Kidney (tissue), 13 donors: ENCODE measurements at regions not wholly inside any gene's neighbourhood (a gene's known extent, or its start where the extent isn't known, plus 50 kb on each side); places are given as distances from the start of the nearest gene placed in this dataset.

Experiments used
- DNase-seq, 5 donors: peaks; one replicate each; pipeline ENCODE4 v3.0.0-alpha.2; 2013 to 2020
- FAIRE-seq: peaks from 2 replicates; lab custom pipeline; 2012; peaks lifted over from hg19 to GRCh38; lab: Jason Lieb, UNC
- H3K27ac ChIP-seq, 2 donors: one replicate each; pipeline ENCODE4 v1.7.0; 2013; ENCODE audit warnings: low read depth in 2 of 2, low read length in 2 of 2, inconsistent platforms in 1 of 2
- H3K27me3 ChIP-seq: one replicate; pipeline ENCODE4 v1.7.1; 2013; ENCODE audit warnings: low read length, inconsistent platforms; ENCODE audit not compliant: control insufficient read depth, insufficient read depth
- H3K36me3 ChIP-seq, 3 donors: one replicate each; pipeline versions ENCODE4 v1.7.0 to v1.7.1; 2013; ENCODE audit warnings: low read length in 3 of 3, control low read depth in 1 of 3, inconsistent platforms in 1 of 3; ENCODE audit not compliant: insufficient read depth in 3 of 3, control insufficient read depth in 2 of 3
- H3K4me1 ChIP-seq, 3 donors: one replicate each; pipeline versions ENCODE4 v1.7.0 to v1.7.1; 2013; ENCODE audit warnings: low read length in 3 of 3, inconsistent platforms in 1 of 3, low read depth in 1 of 3; ENCODE audit not compliant: control insufficient read depth in 2 of 3, insufficient read depth in 2 of 3
- H3K4me3 ChIP-seq, 3 donors: one replicate each; pipeline versions ENCODE4 v1.7.0 to v1.8.1; 2013; ENCODE audit warnings: low read length in 3 of 3, control low read depth in 1 of 3, inconsistent platforms in 1 of 3
- H3K9ac ChIP-seq, 3 donors: one replicate each; pipeline versions ENCODE4 v1.7.0 to v1.7.1; 2013; ENCODE audit warnings: low read length in 3 of 3, control low read depth in 1 of 3, inconsistent platforms in 1 of 3
- H3K9me3 ChIP-seq, 3 donors: one replicate each; pipeline versions ENCODE4 v1.7.0 to v1.7.1; 2013; ENCODE audit warnings: low read length in 3 of 3, control low read depth in 1 of 3, inconsistent platforms in 1 of 3; ENCODE audit not compliant: control insufficient read depth in 2 of 3, insufficient read depth in 1 of 3
- intact Hi-C: fragments of 100-400 bp; cut with DNase I; formaldehyde crosslinking; loops from one replicate; pipeline ENCODE4 v1.11.1; 2022
- TF ChIP-seq, protein P1 (sequence below): IDR thresholded peaks from 3 replicates; pipeline ENCODE4 v1.5.1; 2012; ENCODE audit warnings: mild to moderate bottlenecking, moderate library complexity, borderline replicate concordance; ENCODE audit not compliant: insufficient read depth; ENCODE audit errors: extremely low read depth
- donor health status: control.
- donor health status: control.
- donor health status: control.
- donor health status: control.
- donor health status: control.
- donor health status: DM: yes; HTN: yes; CAD: no.
- donor health status: Normal renal cell carcinoma (clear cell type).

DNA sequence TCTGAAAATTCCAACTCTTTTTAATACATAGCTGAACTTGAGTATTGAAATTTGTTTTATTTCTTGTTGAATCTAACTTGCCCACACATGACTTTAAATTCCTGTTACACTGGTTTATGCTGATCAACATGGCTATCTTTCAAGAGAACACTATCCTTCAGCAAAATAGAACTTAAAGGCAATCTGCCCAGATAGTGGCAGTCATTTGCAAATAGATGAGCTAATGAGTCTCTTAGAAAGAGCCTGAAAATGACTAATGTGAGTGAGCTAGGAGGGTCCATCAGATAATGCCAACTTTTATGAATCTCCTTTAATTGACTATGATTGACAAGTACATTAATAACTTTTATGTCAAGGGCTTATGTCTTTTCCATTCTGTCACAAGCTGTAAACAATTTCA is 1360.8 kb upstream of the C9orf72 start:
- intact Hi-C loops: no loop called here
- DNase-seq (no peak), FAIRE-seq (no peak)
- Histone ChIP-seq H3K36me3 (no peaks in the 10 kb centered on the region), H3K9me3 (no peaks in the 10 kb centered on the region), H3K4me1 (no peaks in the 10 kb centered on the region), H3K27me3 (no peaks in the 10 kb centered on the region), H3K9ac (no peak overlapping the region), H3K27ac (no peak overlapping the region), H3K4me3 (no peak overlapping the region)
- TF ChIP-seq, protein P1, sequence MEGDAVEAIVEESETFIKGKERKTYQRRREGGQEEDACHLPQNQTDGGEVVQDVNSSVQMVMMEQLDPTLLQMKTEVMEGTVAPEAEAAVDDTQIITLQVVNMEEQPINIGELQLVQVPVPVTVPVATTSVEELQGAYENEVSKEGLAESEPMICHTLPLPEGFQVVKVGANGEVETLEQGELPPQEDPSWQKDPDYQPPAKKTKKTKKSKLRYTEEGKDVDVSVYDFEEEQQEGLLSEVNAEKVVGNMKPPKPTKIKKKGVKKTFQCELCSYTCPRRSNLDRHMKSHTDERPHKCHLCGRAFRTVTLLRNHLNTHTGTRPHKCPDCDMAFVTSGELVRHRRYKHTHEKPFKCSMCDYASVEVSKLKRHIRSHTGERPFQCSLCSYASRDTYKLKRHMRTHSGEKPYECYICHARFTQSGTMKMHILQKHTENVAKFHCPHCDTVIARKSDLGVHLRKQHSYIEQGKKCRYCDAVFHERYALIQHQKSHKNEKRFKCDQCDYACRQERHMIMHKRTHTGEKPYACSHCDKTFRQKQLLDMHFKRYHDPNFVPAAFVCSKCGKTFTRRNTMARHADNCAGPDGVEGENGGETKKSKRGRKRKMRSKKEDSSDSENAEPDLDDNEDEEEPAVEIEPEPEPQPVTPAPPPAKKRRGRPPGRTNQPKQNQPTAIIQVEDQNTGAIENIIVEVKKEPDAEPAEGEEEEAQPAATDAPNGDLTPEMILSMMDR: no peak

DNA sequence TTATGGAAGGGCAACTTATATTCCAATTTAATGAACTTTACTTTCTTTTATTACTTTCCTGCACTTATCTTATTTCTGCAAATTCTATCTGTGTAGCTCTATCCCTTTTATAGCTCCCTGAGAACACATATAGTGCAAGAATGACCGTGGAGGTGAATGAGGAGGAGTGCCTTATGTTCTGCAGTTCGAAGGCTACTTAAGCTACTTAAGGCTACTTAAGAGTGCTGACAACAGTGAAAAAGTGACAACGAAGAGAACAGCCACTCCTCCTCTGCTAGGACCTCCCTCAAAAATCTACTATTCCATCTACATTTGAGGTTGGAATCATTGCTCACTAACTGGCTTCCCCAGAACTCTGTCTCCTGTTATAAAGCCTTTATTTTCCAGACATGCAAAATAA is 1365.7 kb upstream of the C9orf72 start:
- DNase-seq (no peak), FAIRE-seq (no peak)
- no peak overlapping the region for H3K4me3 ChIP-seq
- no peaks in the 10 kb centered on the region for H3K36me3 ChIP-seq
- H3K4me1 ChIP-seq: no peaks in the 10 kb centered on the region
- no peak overlapping the region for H3K27ac ChIP-seq
- TF ChIP-seq, protein P1: no peak
- H3K9ac ChIP-seq: no peak overlapping the region
- no peaks in the 10 kb centered on the region for H3K27me3 ChIP-seq
- H3K9me3 ChIP-seq: no peaks in the 10 kb centered on the region
- intact Hi-C loops: no loop called here

DNA sequence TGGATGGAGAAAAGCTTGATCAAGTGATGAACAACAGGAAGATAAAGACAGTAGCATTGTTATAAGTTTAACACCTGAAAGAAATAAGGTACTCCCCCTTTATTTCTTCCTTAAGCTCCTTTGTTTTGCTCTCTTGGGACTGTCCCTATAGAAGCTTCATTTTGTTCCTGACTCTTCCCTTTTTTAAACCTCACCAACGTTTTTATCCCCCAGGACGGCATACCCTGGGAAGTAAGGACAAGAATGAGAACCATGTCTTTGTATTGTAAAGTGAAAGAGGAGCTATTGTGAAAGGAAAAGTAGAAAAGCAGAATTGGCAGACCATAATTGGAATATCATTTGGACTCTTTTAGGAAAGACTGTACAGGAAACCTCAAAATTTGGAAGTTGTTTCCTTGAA is 1368.6 kb upstream of the C9orf72 start:
- TF ChIP-seq, protein P1: no peak
- no peaks in the 10 kb centered on the region for H3K27me3 ChIP-seq

DNA sequence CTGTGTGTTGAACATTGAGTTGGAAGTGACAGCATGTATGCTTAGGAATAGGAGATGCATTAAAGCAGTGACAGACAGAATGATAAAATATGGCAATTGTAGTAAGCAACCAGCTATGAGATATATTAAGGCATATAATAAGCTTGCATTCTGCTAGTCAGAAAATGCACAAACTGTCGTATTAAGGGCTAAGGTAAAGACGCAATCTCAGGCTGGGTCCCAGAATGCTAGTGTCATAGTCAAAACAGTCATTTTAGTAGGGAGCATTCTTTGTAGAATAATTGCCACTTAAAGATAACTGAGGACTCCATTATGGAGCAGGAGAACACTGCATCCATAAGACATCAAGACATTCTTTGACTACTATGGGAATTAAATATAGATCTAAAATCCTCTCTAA is 1369.7 kb upstream of the C9orf72 start:
- intact Hi-C loops: no loop called here

More for the DNA sequence above, 1368.6 kb upstream of the C9orf72 start:
- H3K9ac ChIP-seq: no peak overlapping the region
- H3K4me3 ChIP-seq: no peak overlapping the region
- no peaks in the 10 kb centered on the region for H3K36me3 ChIP-seq
- no peaks in the 10 kb centered on the region for H3K9me3 ChIP-seq
- intact Hi-C loops: no loop called here
- no peaks in the 10 kb centered on the region for H3K4me1 ChIP-seq
- no peak overlapping the region for H3K27ac ChIP-seq
- DNase-seq (no peak), FAIRE-seq (no peak)

More for the DNA sequence above, 1369.7 kb upstream of the C9orf72 start:
- DNase-seq: no peak
- Histone ChIP-seq H3K4me1 (no peaks in the 10 kb centered on the region), H3K27ac (no peak overlapping the region), H3K4me3 (no peak overlapping the region), H3K27me3 (no peaks in the 10 kb centered on the region), H3K9ac (no peak overlapping the region), H3K36me3 (no peaks in the 10 kb centered on the region), H3K9me3 (no peaks in the 10 kb centered on the region)
- TF ChIP-seq, protein P1: no peak
- no peak for FAIRE-seq
